Adipocyte (in vitro differentiated cells): ENCODE measurements at regions not wholly inside any gene's neighbourhood (a gene's known extent, or its start where the extent isn't known, plus 50 kb on each side); places are given as distances from the start of the nearest gene placed in this dataset.
A peak's percentile ranks its signal among the peaks of the same experiment; 100 is the strongest.

ENCODE experiments used
- DNase-seq: peaks from one replicate; pipeline ENCODE4 v3.0.0-alpha.2; 2015; ENCODE audit warnings: low read depth
- H3K27me3 ChIP-seq: replicated peaks from 2 replicates; pipeline ENCODE4 v1.7.0; 2013; ENCODE audit warnings: mild to moderate bottlenecking, low read length, moderate library complexity; ENCODE audit not compliant: control insufficient read depth, insufficient read depth
- H3K36me3 ChIP-seq: 2 replicates; pipeline ENCODE4 v1.7.0; 2013; ENCODE audit warnings: low read length, mild to moderate bottlenecking, moderate library complexity; ENCODE audit not compliant: control insufficient read depth, insufficient read depth, severe bottlenecking
- H3K4me1 ChIP-seq: 2 replicates; pipeline ENCODE4 v1.7.0; 2013; ENCODE audit warnings: mild to moderate bottlenecking, low read length, moderate library complexity; ENCODE audit not compliant: control insufficient read depth, insufficient read depth
- H3K4me3 ChIP-seq: 2 replicates; pipeline ENCODE4 v1.7.0; 2013; ENCODE audit warnings: mild to moderate bottlenecking, low read length, moderate library complexity
- H3K9ac ChIP-seq: 2 replicates; pipeline ENCODE4 v1.7.0; 2013; ENCODE audit warnings: mild to moderate bottlenecking, low read length, moderate library complexity
- H3K9me3 ChIP-seq: 2 replicates; pipeline ENCODE4 v1.7.0; 2013; ENCODE audit warnings: mild to moderate bottlenecking, low read length, moderate library complexity; ENCODE audit not compliant: control insufficient read depth

GRCh38 chr2:120862201-120863060 is 126.8 kb downstream of the GLI2 start:
- Histone ChIP-seq H3K36me3 (no peaks in the 10 kb centered on the region), H3K4me3 (no peak overlapping the region), H3K27me3 (no peaks in the 10 kb centered on the region), H3K9ac (no peak overlapping the region), H3K9me3 (no peaks in the 10 kb centered on the region), H3K4me1 (peaks cover 43% of the 10 kb centered on the region)
- no peak for DNase-seq

DNA sequence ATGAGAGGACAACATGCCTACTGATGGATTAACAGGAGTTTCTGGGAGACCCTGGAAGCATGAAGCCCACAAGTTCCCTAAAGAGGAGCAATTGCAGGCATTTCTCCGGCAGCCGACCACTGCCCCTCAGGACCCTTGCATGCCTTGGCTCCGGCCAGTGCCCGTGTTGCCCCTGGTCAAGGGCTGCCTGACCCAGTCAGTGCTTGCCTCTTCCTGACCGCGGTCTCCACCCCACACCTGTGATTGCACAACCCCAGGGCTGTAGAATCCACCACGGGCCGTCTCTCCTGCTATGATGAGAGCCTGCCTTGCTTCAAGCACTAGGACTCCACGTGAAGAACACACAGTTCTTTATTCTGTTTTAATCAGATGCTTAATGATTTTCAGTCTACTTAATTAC is 127.5 kb downstream of the GLI2 start:
- Histone ChIP-seq H3K9me3 (no peaks in the 10 kb centered on the region), H3K9ac (no peak overlapping the region), H3K4me3 (no peak overlapping the region), H3K36me3 (no peaks in the 10 kb centered on the region), H3K27me3 (no peaks in the 10 kb centered on the region), H3K4me1 (peaks cover 48% of the 10 kb centered on the region)
- no peak for DNase-seq

DNA sequence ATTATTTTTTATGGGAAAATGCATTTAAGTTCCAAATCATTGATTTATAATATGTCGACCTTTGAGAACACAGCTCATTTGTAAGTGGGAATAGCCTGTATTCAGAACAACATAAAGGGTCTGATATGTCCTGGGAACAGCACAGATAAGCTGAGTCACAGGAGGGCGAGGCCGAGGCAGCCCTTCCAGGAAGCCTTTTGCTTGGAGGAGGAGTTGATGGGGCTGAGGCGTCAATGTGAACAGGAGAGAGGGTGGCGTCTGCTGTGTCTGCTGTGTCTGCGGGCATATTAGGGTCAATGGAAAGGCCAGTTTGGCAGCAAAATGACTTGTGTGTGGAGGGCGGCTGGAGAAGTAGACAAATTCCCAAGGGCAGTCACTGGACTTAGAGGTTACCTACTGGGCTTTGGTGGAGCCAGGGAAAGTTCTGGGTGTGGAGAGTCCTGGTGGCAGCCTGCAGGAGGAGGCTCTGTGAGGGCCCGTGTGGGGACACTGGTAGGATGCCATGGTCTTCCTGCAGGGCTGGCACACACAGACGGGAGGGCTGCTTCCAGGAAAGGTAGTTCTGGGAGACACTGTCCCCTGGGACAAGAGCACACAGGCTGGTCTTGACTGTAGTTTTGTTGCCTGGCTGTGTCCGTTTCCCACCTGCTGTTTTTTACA is 128.1 kb downstream of the GLI2 start:
- Histone ChIP-seq H3K4me3 (no peak overlapping the region), H3K9ac (no peak overlapping the region), H3K36me3 (no peaks in the 10 kb centered on the region), H3K4me1 (peaks cover 48% of the 10 kb centered on the region), H3K27me3 (no peaks in the 10 kb centered on the region), H3K9me3 (no peaks in the 10 kb centered on the region)
- peak; percentile 35 for DNase-seq

DNA sequence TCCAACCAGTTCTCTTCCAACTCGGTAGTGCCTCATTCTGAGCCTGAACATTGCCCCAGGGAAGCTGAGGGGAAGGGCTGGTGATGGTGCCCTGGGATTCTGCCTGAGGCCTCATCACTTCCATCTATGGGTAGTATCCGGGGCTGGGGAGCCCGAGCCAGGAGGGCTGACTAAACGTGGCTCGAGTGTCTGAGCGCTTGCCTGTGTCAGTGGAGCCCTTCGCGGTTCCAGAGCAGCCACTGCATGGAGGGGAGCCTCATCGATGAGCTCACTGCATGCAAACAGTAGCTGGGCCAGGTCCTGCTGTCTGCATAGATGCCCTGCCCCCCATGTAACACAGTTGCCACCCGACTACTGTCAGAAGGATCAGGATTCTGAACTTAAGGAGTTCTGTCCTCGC is 129.3 kb downstream of the GLI2 start:
- H3K36me3 ChIP-seq = no peaks in the 10 kb centered on the region
- no peaks in the 10 kb centered on the region for H3K9me3 ChIP-seq
- no peak overlapping the region for H3K4me3 ChIP-seq
- no peaks in the 10 kb centered on the region for H3K27me3 ChIP-seq
- DNase-seq = no peak
- H3K9ac ChIP-seq = no peak overlapping the region
- peaks cover 55% of the 10 kb centered on the region for H3K4me1 ChIP-seq

DNA sequence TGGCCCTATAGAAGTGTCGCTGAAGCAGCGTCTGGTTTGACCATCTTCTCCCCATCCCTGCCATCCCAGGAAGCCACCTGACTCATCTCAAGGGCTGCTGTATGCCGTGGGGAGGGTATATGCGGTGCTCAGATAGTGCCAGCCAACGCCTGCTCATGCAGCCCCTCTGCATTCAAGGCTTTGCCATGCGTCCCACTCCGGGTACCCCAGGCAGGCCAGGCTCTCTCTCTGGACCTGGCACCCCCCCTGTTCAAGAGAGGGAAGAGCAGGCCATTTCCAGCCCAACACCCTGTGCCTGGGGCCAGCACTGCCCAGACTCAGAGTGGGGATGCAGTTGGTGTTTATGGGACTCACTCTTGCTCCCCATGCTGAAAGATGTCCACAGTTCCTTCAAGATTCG is 130.0 kb downstream of the GLI2 start:
- H3K4me1 ChIP-seq = peaks cover 56% of the 10 kb centered on the region
- H3K27me3 ChIP-seq = no peaks in the 10 kb centered on the region
- no peak overlapping the region for H3K4me3 ChIP-seq
- DNase-seq = no peak
- H3K36me3 ChIP-seq = no peaks in the 10 kb centered on the region
- no peak overlapping the region for H3K9ac ChIP-seq
- no peaks in the 10 kb centered on the region for H3K9me3 ChIP-seq

DNA sequence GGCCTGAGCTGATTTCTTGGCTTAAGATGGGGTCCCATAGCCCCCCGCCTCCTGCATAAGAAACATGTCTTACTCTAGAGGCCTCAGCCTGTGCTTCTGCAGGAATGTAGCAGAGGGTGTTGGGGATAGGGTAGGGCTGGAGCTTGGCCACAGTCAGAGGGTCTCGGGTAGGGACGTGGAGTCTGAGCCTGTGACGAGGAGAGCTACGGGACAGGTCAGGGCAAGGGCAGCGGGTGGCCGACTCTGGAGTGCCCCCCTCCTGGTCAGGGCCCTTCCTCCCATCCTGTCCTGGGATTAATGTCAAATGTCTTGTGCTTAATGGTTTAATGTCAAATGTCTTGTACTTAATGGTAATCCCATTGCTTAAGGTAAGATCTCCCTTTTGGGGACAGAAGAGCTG is 130.4 kb downstream of the GLI2 start:
- no peak overlapping the region for H3K9ac ChIP-seq
- H3K4me3 ChIP-seq = no peak overlapping the region
- no peaks in the 10 kb centered on the region for H3K27me3 ChIP-seq
- no peaks in the 10 kb centered on the region for H3K36me3 ChIP-seq
- H3K4me1 ChIP-seq = peaks cover 56% of the 10 kb centered on the region
- H3K9me3 ChIP-seq = no peaks in the 10 kb centered on the region
- no peak for DNase-seq

DNA sequence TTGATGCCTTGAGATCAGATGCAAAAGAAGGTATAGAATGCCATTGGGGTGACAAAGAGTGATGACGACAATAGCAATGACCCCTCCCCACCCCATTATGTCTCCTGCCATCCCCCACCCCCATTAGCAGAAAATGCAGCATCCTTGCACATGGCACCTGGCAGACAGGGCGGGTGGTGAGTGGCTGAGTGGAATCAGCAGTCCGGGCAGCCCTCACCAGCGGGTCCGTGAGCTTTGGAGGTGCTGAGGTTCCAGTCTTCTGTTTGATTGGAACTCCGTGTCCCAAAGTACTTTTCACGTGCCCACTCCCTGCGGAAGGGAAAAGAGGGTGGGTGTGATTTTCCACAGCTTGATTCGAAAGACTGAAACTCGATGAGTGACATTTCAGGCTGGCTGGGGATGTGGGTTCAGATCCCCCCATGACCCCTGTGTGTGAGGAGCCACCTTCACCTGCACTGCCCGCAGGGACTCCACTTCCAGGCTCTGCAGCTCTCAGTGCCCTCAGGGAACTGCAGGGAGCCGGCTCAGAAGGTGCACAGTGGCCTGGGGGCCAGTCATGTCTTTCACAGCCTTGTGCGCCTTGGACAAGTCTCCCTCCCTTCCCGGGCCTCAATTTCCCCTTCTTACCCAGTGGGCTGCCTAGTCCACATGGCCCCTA is 130.9 kb downstream of the GLI2 start:
- H3K27me3 ChIP-seq = no peaks in the 10 kb centered on the region
- no peak for DNase-seq
- peaks cover 56% of the 10 kb centered on the region for H3K4me1 ChIP-seq
- no peaks in the 10 kb centered on the region for H3K36me3 ChIP-seq
- H3K4me3 ChIP-seq = peak overlapping the region; percentile 77
- peak overlapping the region; percentile 82 for H3K9ac ChIP-seq
- H3K9me3 ChIP-seq = no peaks in the 10 kb centered on the region

- Histone ChIP-seq H3K4me1 (peaks cover 55% of the 10 kb centered on the region), H3K9me3 (no peaks in the 10 kb centered on the region), H3K27me3 (no peaks in the 10 kb centered on the region), H3K9ac (peak overlapping the region; percentile 82), H3K4me3 (peak overlapping the region; percentile 77), H3K36me3 (no peaks in the 10 kb centered on the region)
- DNase-seq = peak; percentile 94
Measured at GRCh38 chr2:120867290-120868241, 131.9 kb downstream of the GLI2 start.

DNA sequence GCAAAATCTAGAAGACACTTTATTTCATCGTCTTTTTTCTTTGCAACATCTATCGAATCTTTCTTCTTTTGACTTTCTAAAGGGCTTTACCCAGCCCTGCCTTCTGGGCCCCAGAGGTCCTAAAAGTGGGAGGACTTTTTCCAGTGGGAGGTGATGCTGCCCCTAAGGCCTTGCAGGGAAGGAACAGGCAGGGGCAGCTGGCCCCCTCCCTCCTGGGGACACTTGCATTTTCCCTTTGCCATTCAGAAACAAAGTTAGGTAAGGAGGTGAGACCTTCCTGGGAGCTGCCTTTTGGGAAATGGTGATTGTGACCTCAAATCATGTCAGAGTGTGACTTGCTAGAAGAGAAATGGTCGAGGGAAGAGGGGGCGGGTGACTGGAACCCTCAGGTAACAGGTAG is 132.7 kb downstream of the GLI2 start:
- Histone ChIP-seq H3K4me1 (peaks cover 47% of the 10 kb centered on the region), H3K36me3 (no peaks in the 10 kb centered on the region), H3K27me3 (no peaks in the 10 kb centered on the region), H3K9me3 (no peaks in the 10 kb centered on the region), H3K4me3 (peak overlapping the region; percentile 77), H3K9ac (peak overlapping the region; percentile 82)
- no peak for DNase-seq

DNA sequence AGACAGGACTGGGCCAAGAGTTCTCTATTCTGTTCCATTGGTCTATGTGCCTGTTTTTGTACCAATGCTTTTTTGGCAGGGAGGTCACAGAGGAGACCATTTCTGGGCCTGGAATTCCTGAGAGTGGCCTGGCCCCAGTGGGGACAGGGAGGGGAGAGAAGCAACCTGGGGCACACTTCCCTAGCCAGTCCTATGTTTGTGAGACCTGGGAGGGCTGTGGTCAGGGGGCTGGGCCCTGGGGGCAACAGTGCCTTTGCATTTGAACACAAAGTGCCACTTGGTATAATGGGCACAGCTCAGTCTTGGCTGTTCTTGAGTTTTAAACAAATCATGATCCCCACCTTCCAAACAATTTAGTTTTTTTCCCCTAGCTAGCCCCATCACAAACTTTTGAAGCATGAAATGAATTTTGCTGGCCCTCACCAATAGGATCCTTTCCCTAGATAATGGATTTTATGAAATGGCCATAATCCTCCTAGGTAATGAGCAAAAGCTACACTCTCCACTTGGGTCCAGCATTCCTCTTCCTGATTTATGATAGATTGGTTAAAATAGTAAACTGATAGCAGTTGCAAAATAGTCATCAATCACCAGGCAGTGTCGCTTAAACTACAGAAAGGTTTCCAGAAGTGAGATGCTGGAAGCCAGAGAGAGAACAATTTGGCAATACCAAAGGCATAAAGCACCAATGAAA is 133.5 kb downstream of the GLI2 start:
- DNase-seq = no peak
- Histone ChIP-seq H3K27me3 (no peaks in the 10 kb centered on the region), H3K9me3 (no peaks in the 10 kb centered on the region), H3K36me3 (no peaks in the 10 kb centered on the region), H3K4me3 (no peak overlapping the region), H3K4me1 (peaks cover 39% of the 10 kb centered on the region), H3K9ac (peak overlapping the region; percentile 82)
